ENCODE measurements at regions not wholly inside any gene's neighbourhood (a gene's known extent, or its start where the extent isn't known, plus 50 kb on each side); places are given as distances from the start of the nearest gene placed in this dataset.

- Histone ChIP-seq H3K9ac (ENCODE audit: insufficient read depth in 1 of 2, low read length in 2 of 2) (no peak overlapping the region), H3K36me3 (ENCODE audit: control insufficient read depth in 4 of 4, insufficient read depth in 4 of 4, low read length in 4 of 4) (no peaks in the 10 kb centered on the region), H3K4me3 (no peak overlapping the region), H3K9me3 (ENCODE audit: control insufficient read depth in 4 of 4, insufficient read depth in 3 of 4, low read length in 3 of 4) (peaks cover 0 to 2% (median 0%) of the 10 kb centered on the region in 4 donors), H3K27me3 (ENCODE audit: control insufficient read depth in 3 of 3, insufficient read depth in 3 of 3, low read length in 2 of 3) (no peaks in the 10 kb centered on the region), H3K27ac (ENCODE audit: low read depth in 1 of 2, low read length in 1 of 2) (no peak overlapping the region), H3K4me1 (ENCODE audit: control insufficient read depth in 5 of 5, insufficient read depth in 5 of 5, low read length in 5 of 5) (peaks cover 0 to 2% (median 0%) of the 10 kb centered on the region in 5 donors)
- WGBS, 2 donors, result 71 to 80% methylated on average over 20 of the region's 20 CpGs
- no peak for TF ChIP-seq CTCF (IDR thresholded peaks at IDR 0.05; ENCODE audit: control extremely low read depth, extremely low read depth)
- ATAC-seq (ENCODE audit: insufficient read depth, low FRiP score) (no peak), DNase-seq (no peak)
Observed at GRCh38 chr17:77006971-77007649, 133.7 kb upstream of the SEC14L1 start.

- TF ChIP-seq CTCF (IDR thresholded peaks at IDR 0.05; ENCODE audit: control extremely low read depth, extremely low read depth), result no peak
- WGBS, 2 donors, result 86 to 97% methylated on average over 2 of the region's 2 CpGs
Observed at GRCh38 chr17:77009877-77010276, 130.9 kb upstream of the SEC14L1 start.

GRCh38 chr17:77010667-77011066, 130.1 kb upstream of the SEC14L1 start:
- H3K27ac ChIP-seq (ENCODE audit: low read depth in 1 of 2, low read length in 1 of 2), result no peak overlapping the region
- no peaks in the 10 kb centered on the region for H3K9me3 ChIP-seq (ENCODE audit: control insufficient read depth in 4 of 4, insufficient read depth in 3 of 4, low read length in 3 of 4)
- no peak for DNase-seq

More at GRCh38 chr17:77009877-77010276, 130.9 kb upstream of the SEC14L1 start:
- Histone ChIP-seq H3K27ac (ENCODE audit: low read depth in 1 of 2, low read length in 1 of 2) (no peak overlapping the region), H3K36me3 (ENCODE audit: control insufficient read depth in 4 of 4, insufficient read depth in 4 of 4, low read length in 4 of 4) (no peaks in the 10 kb centered on the region), H3K9me3 (ENCODE audit: control insufficient read depth in 4 of 4, insufficient read depth in 3 of 4, low read length in 3 of 4) (no peaks in the 10 kb centered on the region), H3K4me3 (no peak overlapping the region), H3K27me3 (ENCODE audit: control insufficient read depth in 3 of 3, insufficient read depth in 3 of 3, low read length in 2 of 3) (no peaks in the 10 kb centered on the region), H3K4me1 (ENCODE audit: control insufficient read depth in 5 of 5, insufficient read depth in 5 of 5, low read length in 5 of 5) (peaks cover 0 to 3% (median 0%) of the 10 kb centered on the region in 5 donors), H3K9ac (ENCODE audit: insufficient read depth in 1 of 2, low read length in 2 of 2) (no peak overlapping the region)
- ATAC-seq (ENCODE audit: insufficient read depth, low FRiP score) (no peak), DNase-seq (no peak)

More at GRCh38 chr17:77010667-77011066, 130.1 kb upstream of the SEC14L1 start:
- TF ChIP-seq CTCF (IDR thresholded peaks at IDR 0.05; ENCODE audit: control extremely low read depth, extremely low read depth), result no peak
- Histone ChIP-seq H3K27me3 (ENCODE audit: control insufficient read depth in 3 of 3, insufficient read depth in 3 of 3, low read length in 2 of 3) (no peaks in the 10 kb centered on the region), H3K4me1 (ENCODE audit: control insufficient read depth in 5 of 5, insufficient read depth in 5 of 5, low read length in 5 of 5) (peaks cover 0 to 3% (median 0%) of the 10 kb centered on the region in 5 donors), H3K9ac (ENCODE audit: insufficient read depth in 1 of 2, low read length in 2 of 2) (no peak overlapping the region), H3K4me3 (no peak overlapping the region), H3K36me3 (ENCODE audit: control insufficient read depth in 4 of 4, insufficient read depth in 4 of 4, low read length in 4 of 4) (no peaks in the 10 kb centered on the region)
- no peak for ATAC-seq (ENCODE audit: insufficient read depth, low FRiP score)

Data from lung (tissue), 11 donors.